Esophagus (tissue), 2 donors: ENCODE measurements at regions not wholly inside any gene's neighbourhood (a gene's known extent, or its start where the extent isn't known, plus 50 kb on each side); places are given as distances from the start of the nearest gene placed in this dataset.

ENCODE experiments used
- H3K27ac ChIP-seq, 2 donors: one replicate each; pipeline ENCODE4 v1.5.1; 2013; ENCODE audit warnings: low read depth in 2 of 2, mild to moderate bottlenecking in 2 of 2, inconsistent platforms in 1 of 2, low read length in 1 of 2, moderate library complexity in 1 of 2
- H3K27me3 ChIP-seq, 2 donors: one replicate each; pipeline ENCODE4 v1.6.1; 2013; ENCODE audit warnings: low read length in 2 of 2, control low read depth in 1 of 2, mild to moderate bottlenecking in 1 of 2; ENCODE audit not compliant: insufficient read depth in 2 of 2, control insufficient read depth in 1 of 2
- H3K36me3 ChIP-seq, 2 donors: one replicate each; pipeline ENCODE4 v1.6.1; 2013; ENCODE audit warnings: low read length in 1 of 2; ENCODE audit not compliant: control insufficient read depth in 2 of 2, insufficient read depth in 2 of 2
- H3K4me1 ChIP-seq, 2 donors: one replicate each; pipeline ENCODE4 v1.6.1; 2013; ENCODE audit warnings: low read length in 1 of 2; ENCODE audit not compliant: control insufficient read depth in 2 of 2, insufficient read depth in 2 of 2
- H3K4me3 ChIP-seq, 2 donors: one replicate each; pipeline ENCODE4 v1.5.1; 2013; ENCODE audit warnings: low read length in 2 of 2, mild to moderate bottlenecking in 2 of 2, low read depth in 1 of 2, moderate library complexity in 1 of 2
- H3K9me3 ChIP-seq, 2 donors: one replicate each; pipeline ENCODE4 v1.6.1; 2013; ENCODE audit warnings: mild to moderate bottlenecking in 2 of 2, low read depth in 1 of 2, low read length in 1 of 2, moderate library complexity in 1 of 2; ENCODE audit not compliant: control insufficient read depth in 2 of 2, insufficient read depth in 1 of 2
- WGBS, 2 donors: extraction: QIAGEN DNeasy Blood & Tissue Kit; methylation state at CpG; one replicate each; pipeline ENCODE4 v1.1.7; 2013; 5-methylcytosine and 5-hydroxymethylcytosine counted together
- donor health status: healthy with polysubstance abuse.
- donor health status: Bipolar disorder and iron deficiency.

DNA sequence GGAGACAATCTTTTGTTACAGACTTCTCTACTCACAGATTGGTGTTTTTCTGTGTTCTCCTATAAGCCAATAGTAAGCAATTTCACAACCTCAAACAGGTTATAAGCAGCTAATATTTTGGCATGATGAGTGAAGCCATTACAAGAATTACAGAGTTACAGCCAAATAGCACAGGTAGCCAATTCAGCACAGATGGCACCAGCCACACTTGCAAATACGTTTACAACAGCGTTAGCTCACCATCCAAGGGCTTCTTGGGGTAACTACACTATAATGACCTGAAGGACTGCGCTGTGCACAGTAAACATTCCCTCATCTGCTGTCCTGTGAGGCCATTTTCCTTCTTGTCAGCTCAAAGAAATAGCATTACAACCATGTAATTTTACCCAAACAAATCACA, 428.6 kb downstream of the TCERG1L start:
- Histone ChIP-seq H3K4me1 (no peaks in the 10 kb centered on the region), H3K27me3 (peaks cover 0 to 3% of the 10 kb centered on the region in 2 donors), H3K4me3 (no peak overlapping the region), H3K36me3 (no peaks in the 10 kb centered on the region), H3K9me3 (no peaks in the 10 kb centered on the region), H3K27ac (no peak overlapping the region)
- WGBS, 2 donors: 68 to 71% methylated on average over 3 of the region's 3 CpGs

DNA sequence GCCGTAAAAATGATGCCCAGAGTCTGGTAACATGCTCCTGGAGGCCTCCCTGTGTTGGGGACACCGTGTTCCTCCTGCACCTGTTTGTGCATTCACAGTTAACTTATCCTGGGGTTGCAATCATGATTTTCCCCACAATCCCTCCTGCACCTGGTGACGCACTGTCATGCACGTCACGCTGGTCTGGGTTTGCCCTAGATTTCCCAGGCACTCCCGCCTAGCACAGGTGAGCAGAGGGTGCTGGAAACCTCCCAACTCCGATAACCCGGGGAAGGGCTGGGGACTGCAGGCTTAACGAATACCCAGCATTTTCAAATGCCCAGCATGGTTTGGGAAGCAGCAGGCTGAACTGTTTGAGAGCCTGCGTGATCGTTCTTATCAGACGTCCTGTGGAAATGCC, 427.1 kb downstream of the TCERG1L start:
- Histone ChIP-seq H3K4me3 (no peak overlapping the region), H3K27ac (no peak overlapping the region), H3K4me1 (no peaks in the 10 kb centered on the region), H3K36me3 (no peaks in the 10 kb centered on the region), H3K27me3 (no peaks in the 10 kb centered on the region), H3K9me3 (no peaks in the 10 kb centered on the region)
- WGBS, 2 donors: 75% methylated on average over 12 of the region's 12 CpGs

GRCh38 chr10:130885021-130885655, 426.4 kb downstream of the TCERG1L start:
- Histone ChIP-seq H3K36me3 (no peaks in the 10 kb centered on the region), H3K4me3 (no peak overlapping the region), H3K27ac (no peak overlapping the region), H3K4me1 (no peaks in the 10 kb centered on the region), H3K9me3 (no peaks in the 10 kb centered on the region), H3K27me3 (no peaks in the 10 kb centered on the region)
- 56 to 57% methylated on average over 22 of the region's 22 CpGs for WGBS, 2 donors

- Histone ChIP-seq H3K9me3 (peaks cover 0 to 2% of the 10 kb centered on the region in 2 donors), H3K27ac (no peak overlapping the region), H3K36me3 (no peaks in the 10 kb centered on the region), H3K27me3 (no peaks in the 10 kb centered on the region), H3K4me3 (no peak overlapping the region), H3K4me1 (no peaks in the 10 kb centered on the region)
- 46 to 58% methylated on average over 7 of the region's 7 CpGs for whole genome bisulfite sequencing, 2 donors
Observed at GRCh38 chr10:130887170-130887569, 424.4 kb downstream of the TCERG1L start.

DNA sequence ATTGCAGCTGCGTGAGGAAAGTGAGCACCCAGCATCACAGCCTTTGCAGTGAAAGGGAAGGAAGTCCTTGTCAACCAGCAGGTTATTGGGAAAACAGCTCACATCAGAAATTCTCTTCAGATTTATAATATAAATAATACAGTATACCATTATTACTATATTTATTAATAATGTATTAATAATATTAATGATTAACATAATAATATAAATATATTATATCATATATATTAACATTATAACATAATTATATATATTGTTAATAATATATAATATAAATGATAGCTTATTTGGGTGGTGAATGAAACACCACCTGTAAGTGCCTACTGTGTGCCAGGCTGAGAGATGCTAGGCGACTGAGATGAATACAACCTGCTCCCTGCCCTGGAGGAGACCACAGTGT, 423.0 kb downstream of the TCERG1L start:
- 85 to 90% methylated on average over 2 of the region's 2 CpGs for WGBS, 2 donors
- H3K36me3 ChIP-seq: no peaks in the 10 kb centered on the region

DNA sequence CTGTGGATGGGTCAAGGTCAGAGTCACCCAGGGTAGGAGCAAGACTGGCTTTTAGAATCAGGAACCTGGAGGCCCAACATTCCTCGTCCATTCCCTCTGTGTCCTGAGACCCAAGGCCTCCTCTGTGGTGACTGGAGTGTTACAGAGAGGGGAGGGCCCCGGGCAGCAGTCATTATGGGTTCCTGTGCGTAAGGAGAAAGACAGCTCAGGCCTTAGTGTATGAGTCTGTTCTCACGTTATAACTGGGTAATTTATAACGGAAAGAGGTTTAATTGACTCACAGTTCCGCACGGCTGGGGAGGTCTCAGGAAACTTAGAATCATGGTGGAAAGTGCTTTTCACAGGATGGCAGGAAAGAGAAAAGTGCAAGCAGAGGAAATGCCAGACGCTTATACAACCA, 422.3 kb downstream of the TCERG1L start:
- no peaks in the 10 kb centered on the region for H3K36me3 ChIP-seq
- H3K4me3 ChIP-seq: no peak overlapping the region

More for the DNA sequence above, 423.0 kb downstream of the TCERG1L start:
- Histone ChIP-seq H3K27me3 (no peaks in the 10 kb centered on the region), H3K4me3 (no peak overlapping the region), H3K27ac (no peak overlapping the region), H3K4me1 (no peaks in the 10 kb centered on the region), H3K9me3 (peaks cover 0 to 2% of the 10 kb centered on the region in 2 donors)

DNA sequence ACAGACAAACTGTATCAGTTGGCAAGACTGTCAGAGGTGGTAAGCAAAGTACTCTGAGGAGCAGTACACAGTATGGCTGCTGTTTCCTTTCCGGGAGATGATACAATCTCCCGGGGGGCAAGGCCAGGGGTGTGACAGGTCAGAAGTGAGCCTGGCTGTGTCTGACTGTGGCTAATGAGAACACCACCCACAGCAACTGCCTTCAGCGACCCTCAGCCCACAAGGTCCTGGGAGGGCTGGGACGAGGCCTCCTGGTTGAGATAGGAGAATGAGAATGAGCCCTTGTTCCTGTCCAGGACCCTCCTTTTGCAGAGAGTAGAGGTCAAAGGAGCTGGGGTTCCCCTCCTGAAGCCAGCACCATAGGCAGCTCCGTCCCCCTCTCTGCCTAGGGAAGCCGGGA, 421.7 kb downstream of the TCERG1L start:
- Histone ChIP-seq H3K27me3 (no peaks in the 10 kb centered on the region), H3K27ac (no peak overlapping the region), H3K4me3 (no peak overlapping the region), H3K9me3 (peaks cover 0 to 2% of the 10 kb centered on the region in 2 donors), H3K36me3 (no peaks in the 10 kb centered on the region), H3K4me1 (no peaks in the 10 kb centered on the region)
- 69 to 79% methylated on average over 6 of the region's 6 CpGs for WGBS, 2 donors

More for the DNA sequence above, 422.3 kb downstream of the TCERG1L start:
- Histone ChIP-seq H3K27ac (no peak overlapping the region), H3K9me3 (peaks cover 0 to 2% of the 10 kb centered on the region in 2 donors), H3K4me1 (no peaks in the 10 kb centered on the region), H3K27me3 (no peaks in the 10 kb centered on the region)
- 66 to 71% methylated on average over 8 of the region's 8 CpGs for WGBS, 2 donors

DNA sequence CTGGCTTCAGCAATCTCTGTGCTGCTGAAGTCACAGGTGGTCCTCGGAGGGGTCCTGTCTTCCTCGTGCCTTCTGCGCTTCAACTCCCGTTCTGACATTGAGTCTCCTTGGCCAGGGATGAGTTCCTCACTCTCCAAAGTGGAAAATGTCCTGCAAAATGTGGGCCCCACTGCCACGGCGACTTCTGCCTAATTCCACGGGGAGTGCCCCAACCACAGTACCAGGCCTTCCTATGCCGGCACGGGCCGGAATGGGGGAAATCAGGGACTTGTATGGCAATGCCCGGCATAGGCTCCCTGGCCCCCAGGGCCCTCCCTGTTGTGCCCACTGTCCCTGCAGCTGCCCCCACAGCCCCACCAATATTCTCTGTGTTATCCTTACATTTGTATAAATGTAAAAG, 420.5 kb downstream of the TCERG1L start:
- H3K4me3 ChIP-seq: no peak overlapping the region
- H3K9me3 ChIP-seq: peaks cover 2% of the 10 kb centered on the region in 2 donors
- H3K27ac ChIP-seq: no peak overlapping the region
- H3K36me3 ChIP-seq: no peaks in the 10 kb centered on the region
- no peaks in the 10 kb centered on the region for H3K4me1 ChIP-seq
- H3K27me3 ChIP-seq: no peaks in the 10 kb centered on the region
- WGBS, 2 donors: 87 to 91% methylated on average over 11 of the region's 11 CpGs

GRCh38 chr10:130894471-130894870, 417.1 kb downstream of the TCERG1L start:
- Histone ChIP-seq H3K4me1 (no peaks in the 10 kb centered on the region), H3K4me3 (no peak overlapping the region), H3K9me3 (peaks cover 2% of the 10 kb centered on the region in 2 donors), H3K27me3 (no peaks in the 10 kb centered on the region), H3K27ac (no peak overlapping the region), H3K36me3 (no peaks in the 10 kb centered on the region)
- 38 to 45% methylated on average over 7 of the region's 7 CpGs for WGBS, 2 donors

DNA sequence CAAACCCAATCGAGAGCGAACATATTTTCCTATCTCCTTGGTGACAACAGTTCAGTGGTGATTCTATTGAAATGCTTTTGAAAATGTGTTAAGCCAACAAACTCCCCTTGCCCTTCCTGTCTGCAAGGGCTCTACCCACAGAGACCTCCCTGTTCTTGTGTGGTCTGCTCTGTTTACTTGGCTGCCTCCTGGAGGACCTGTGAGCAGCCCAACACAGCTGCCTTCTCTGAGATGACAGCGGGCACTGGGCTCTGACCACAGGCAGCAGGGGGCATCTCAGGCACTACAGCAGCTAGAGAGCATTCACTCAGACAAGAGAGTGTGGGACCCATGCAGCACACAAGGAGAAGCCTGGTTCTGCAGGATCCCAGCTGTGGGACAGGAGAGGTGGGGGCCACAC, 416.4 kb downstream of the TCERG1L start:
- Histone ChIP-seq H3K27me3 (no peaks in the 10 kb centered on the region), H3K4me1 (no peaks in the 10 kb centered on the region), H3K36me3 (no peaks in the 10 kb centered on the region), H3K9me3 (peaks cover 2% of the 10 kb centered on the region in 2 donors), H3K27ac (no peak overlapping the region), H3K4me3 (no peak overlapping the region)
- WGBS, 2 donors: 49 to 55% methylated on average over 3 of the region's 3 CpGs
